HepG2 (cell line): ENCODE measurements at regions not wholly inside any gene's neighbourhood (a gene's known extent, or its start where the extent isn't known, plus 50 kb on each side); places are given as distances from the start of the nearest gene placed in this dataset.
A peak's percentile ranks its signal among the peaks of the same experiment; 100 is the strongest.

Experiments used
- ATAC-seq: fragments of 200-7000 bp; cut with Tn5 transposase; 3 replicates; pipeline ENCODE4 v1.9.1; 2020; ENCODE audit warnings: mild to moderate bottlenecking, moderate library complexity
- BruUV-seq: library from RNA; stranded (reverse); fragments of 400-500 nt; replicated peaks from 2 replicates; lab custom pipeline; 2021; lab: Mats Ljungman, UMichigan
- CTCF ChIA-PET: fragments of 300-600 bp; formaldehyde crosslinking; extraction: SDS; loops from one replicate; lab custom pipeline; 2021; ENCODE audit warnings: low total read pairs, inconsistent platforms, low intra/inter-chr PET ratio; lab: Yijun Ruan, JAX
- POLR2A ChIA-PET: fragments of 350-600 bp; sonication (Branson Sonifier 250); formaldehyde crosslinking; loops from one replicate; lab custom pipeline; 2020; ENCODE audit warnings: antibody characterized with exemption, inconsistent platforms; lab: Yijun Ruan, JAX
- DNase-seq: peaks from one replicate; pipeline ENCODE4 v3.0.0-alpha.2; 2015; ENCODE audit warnings: low spot score
- FAIRE-seq: peaks from 3 replicates; lab custom pipeline; 2011; peaks lifted over from hg19 to GRCh38; lab: Jason Lieb, UNC
- H2AFZ ChIP-seq: one replicate; pipeline ENCODE4 v1.6.1; 2011; ENCODE audit warnings: low read length, inconsistent platforms
- H3K27ac ChIP-seq: fragments of 300-600 bp; 3 replicates; pipeline ENCODE4 v1.8.0; 2011; ENCODE audit warnings: mixed run types, mild to moderate bottlenecking, mixed read lengths, low read length, inconsistent platforms; ENCODE audit not compliant: insufficient read depth; ENCODE audit errors: extremely low read length
- H3K27me3 ChIP-seq, 2 experiments: fragments of 200-600 bp in 1 of 2; 2 replicates in 1 of 2; 3 replicates in 1 of 2; pipeline versions ENCODE4 v1.6.0 to v1.8.0; 2011; ENCODE audit warnings: low read length in 2 of 2, mild to moderate bottlenecking in 2 of 2, moderate library complexity in 2 of 2, inconsistent platforms in 1 of 2; ENCODE audit not compliant: insufficient read depth in 2 of 2, control insufficient read depth in 1 of 2
- H3K36me3 ChIP-seq, 2 experiments: fragments of 200-600 bp in 1 of 2; replicated peaks in 1 of 2; 2 replicates in 1 of 2; 3 replicates in 1 of 2; pipeline versions ENCODE4 v1.5.1 to v1.8.0; 2011; ENCODE audit warnings: low read length in 2 of 2, inconsistent platforms in 1 of 2; ENCODE audit not compliant: insufficient read depth in 2 of 2, control insufficient read depth in 1 of 2
- H3K4me1 ChIP-seq: 2 replicates; pipeline ENCODE4 v1.5.1; 2012; ENCODE audit warnings: low read length, inconsistent platforms; ENCODE audit not compliant: insufficient read depth
- H3K4me2 ChIP-seq: 2 replicates; pipeline ENCODE4 v1.6.0; 2011; ENCODE audit warnings: low read depth, low read length, inconsistent platforms
- H3K4me3 ChIP-seq, 3 experiments: fragments of 200-600 bp in 1 of 3; sonication (generic), shearing (Covaris generic) in 1 of 3; replicated peaks in 1 of 3; 2 replicates each; pipeline ENCODE4 v1.5.1; 2011 to 2016; ENCODE audit warnings: low read length in 3 of 3, inconsistent platforms in 2 of 3, low read depth in 2 of 3, mild to moderate bottlenecking in 2 of 3, control low read depth in 1 of 3, mixed read lengths in 1 of 3; ENCODE audit not compliant: insufficient read depth in 1 of 3
- H3K79me2 ChIP-seq: one replicate; pipeline ENCODE4 v1.6.1; 2011; ENCODE audit warnings: low read length, inconsistent platforms; ENCODE audit not compliant: insufficient read depth
- H3K9ac ChIP-seq: 2 replicates; pipeline ENCODE4 v1.6.0; 2011; ENCODE audit warnings: mild to moderate bottlenecking, low read depth, low read length, inconsistent platforms; ENCODE audit not compliant: insufficient read depth
- H3K9me3 ChIP-seq: 2 replicates; pipeline ENCODE4 v1.5.1; 2012; ENCODE audit warnings: mild to moderate bottlenecking, low read length
- H4K20me1 ChIP-seq: 2 replicates; pipeline ENCODE4 v1.6.0; 2011; ENCODE audit warnings: inconsistent platforms, mild to moderate bottlenecking, low read length, moderate library complexity; ENCODE audit not compliant: insufficient read depth
- ELK4 ChIP-seq: sonication (generic); formaldehyde crosslinking; IDR thresholded peaks from 2 replicates; pipeline ENCODE4 v1.9.0; 2021; ENCODE audit warnings: missing genetic modification reagents, borderline replicate concordance
- ETV6 ChIP-seq: sonication (generic); formaldehyde crosslinking; conservative IDR thresholded peaks from 2 replicates; pipeline ENCODE4 v1.4.0; 2020; ENCODE audit warnings: missing genetic modification reagents
- KDM6A ChIP-seq: IDR thresholded peaks from 2 replicates; pipeline ENCODE4 v1.6.1; 2016; ENCODE audit warnings: low read depth
- KLF16 ChIP-seq, 2 experiments: sonication (generic) in 1 of 2; formaldehyde crosslinking in 1 of 2; IDR thresholded peaks; 2 replicates each; pipeline versions ENCODE4 v1.6.1 to v1.8.0; 2016 to 2023; ENCODE audit warnings: missing genetic modification reagents in 2 of 2, missing compliant biosample characterization in 1 of 2
- MAFG ChIP-seq: sonication (generic); formaldehyde crosslinking; IDR thresholded peaks from 2 replicates; pipeline ENCODE4 v1.5.1; 2020; ENCODE audit warnings: mild to moderate bottlenecking, missing genetic modification reagents
- MAFK ChIP-seq, 2 experiments: IDR thresholded peaks in 1 of 2; conservative IDR thresholded peaks in 1 of 2; 2 replicates each; pipeline ENCODE4 v1.6.1; 2011; ENCODE audit warnings: improper control_type of control experiment in 2 of 2, low read length in 2 of 2
- MATR3 ChIP-seq: sonication (generic); formaldehyde crosslinking; IDR thresholded peaks from 2 replicates; pipeline ENCODE4 v1.4.0; 2020; ENCODE audit warnings: missing genetic modification reagents
- NFE2 ChIP-seq: sonication (generic); formaldehyde crosslinking; IDR thresholded peaks from 2 replicates; pipeline ENCODE4 v1.4.0; 2020; ENCODE audit warnings: missing genetic modification reagents
- NFE2L2 ChIP-seq: fragments of 150-350 bp; IDR thresholded peaks from 2 replicates; pipeline ENCODE4 v1.6.1; 2014; ENCODE audit warnings: low read length
- PHF20 ChIP-seq: sonication (generic); formaldehyde crosslinking; IDR thresholded peaks from 2 replicates; pipeline ENCODE4 v1.5.0; 2020; ENCODE audit warnings: mild to moderate bottlenecking, missing genetic modification reagents
- RBM22 ChIP-seq: fragments of 200-400 bp; formaldehyde crosslinking; optimal IDR thresholded peaks from 2 replicates; pipeline ENCODE3; 2017; ENCODE audit warnings: mild to moderate bottlenecking, low read length, moderate library complexity
- SMC3 ChIP-seq: IDR thresholded peaks from 2 replicates; pipeline ENCODE4 v1.6.1; 2011; ENCODE audit warnings: low read length, improper control_type of control experiment
- SOX5 ChIP-seq: IDR thresholded peaks from 2 replicates; pipeline ENCODE4 v1.6.1; 2016; ENCODE audit warnings: borderline replicate concordance
- SRSF4 ChIP-seq: fragments of 200-400 bp; formaldehyde crosslinking; IDR thresholded peaks from one replicate; pipeline ENCODE4 v1.6.1; 2018; ENCODE audit warnings: mild to moderate bottlenecking, low read depth, low read length, moderate library complexity; ENCODE audit not compliant: poor library complexity, severe bottlenecking
- STAG1 ChIP-seq: sonication (generic); formaldehyde crosslinking; IDR thresholded peaks from 2 replicates; pipeline ENCODE4 v1.4.0; 2020; ENCODE audit warnings: missing genetic modification reagents
- XRCC5 ChIP-seq: fragments of 200-400 bp; formaldehyde crosslinking; optimal IDR thresholded peaks from 2 replicates; pipeline ENCODE3; 2017; ENCODE audit warnings: mild to moderate bottlenecking, low read length
- ZBTB21 ChIP-seq: sonication (generic); formaldehyde crosslinking; IDR thresholded peaks from 2 replicates; pipeline ENCODE4 v1.4.0; 2020; ENCODE audit warnings: missing genetic modification reagents
- ZNF205 ChIP-seq: IDR thresholded peaks from 2 replicates; pipeline ENCODE4 v1.6.1; 2018; ENCODE audit warnings: missing biosample characterization, missing genetic modification reagents
- ZNF30 ChIP-seq: sonication (generic); formaldehyde crosslinking; IDR thresholded peaks from 2 replicates; pipeline ENCODE4 v1.5.0; 2020; ENCODE audit warnings: mild to moderate bottlenecking, missing genetic modification reagents
- ZNF660 ChIP-seq: sonication (generic); formaldehyde crosslinking; IDR thresholded peaks from 2 replicates; pipeline ENCODE4 v1.5.1; 2020; ENCODE audit warnings: mild to moderate bottlenecking, low read depth, missing genetic modification reagents, borderline replicate concordance
- in situ Hi-C: cut with HindIII; loops from 2 replicates; pipeline ENCODE4 v1.10.0; 2017; ENCODE audit warnings: low pct_unique_long_range_greater_than_20kb; ENCODE audit not compliant: extremely low pct_ligation_motif_present
- intact Hi-C: fragments of 100-400 bp; cut with micrococcal nuclease; formaldehyde crosslinking; loops from one replicate; pipeline ENCODE4 v1.10.0; 2022; ENCODE audit not compliant: unreplicated experiment

DNA sequence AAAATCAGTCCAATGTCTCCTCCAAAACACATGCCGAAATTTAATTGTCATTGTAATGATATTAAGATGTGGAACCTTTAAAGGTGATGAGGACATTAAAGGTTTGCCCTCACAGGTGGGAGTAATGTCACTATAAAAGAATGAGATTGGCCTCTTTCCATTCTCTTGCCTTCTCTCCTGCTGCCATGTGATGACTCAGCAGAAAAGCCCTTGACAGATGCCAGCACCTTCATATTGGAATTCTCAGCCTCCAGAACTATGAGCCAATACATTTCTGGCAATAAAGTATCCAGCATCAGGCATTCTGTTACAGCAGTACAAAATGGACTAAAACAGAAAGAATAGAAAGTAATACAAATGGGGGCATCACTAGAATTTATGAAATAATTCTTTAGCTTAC lies 609.7 kb downstream of the SLC16A7 start (continued):
- TF ChIP-seq MATR3 (CRISPR knock-in tag) (no peak), ZNF205 (CRISPR knock-in tag) (no peak), SRSF4 (no peak), PHF20 (no peak), MAFK (conservative IDR thresholded peaks at IDR 0.05 in 1 of 2, IDR thresholded peaks at IDR 0.05 in 1 of 2; ENCODE audit: low read length in 2 of 2) (peak; percentile 97 to 98), STAG1 (no peak), ELK4 (CRISPR knock-in tag) (no peak), MAFG (CRISPR knock-in tag) (peak; percentile 18; the same call in 1 of the 2 replicates), ZNF660 (no peak), RBM22 (no peak), ETV6 (CRISPR knock-in tag) (no peak), NFE2L2 (peak; percentile 82), ZNF30 (CRISPR knock-in tag) (no peak)

DNA sequence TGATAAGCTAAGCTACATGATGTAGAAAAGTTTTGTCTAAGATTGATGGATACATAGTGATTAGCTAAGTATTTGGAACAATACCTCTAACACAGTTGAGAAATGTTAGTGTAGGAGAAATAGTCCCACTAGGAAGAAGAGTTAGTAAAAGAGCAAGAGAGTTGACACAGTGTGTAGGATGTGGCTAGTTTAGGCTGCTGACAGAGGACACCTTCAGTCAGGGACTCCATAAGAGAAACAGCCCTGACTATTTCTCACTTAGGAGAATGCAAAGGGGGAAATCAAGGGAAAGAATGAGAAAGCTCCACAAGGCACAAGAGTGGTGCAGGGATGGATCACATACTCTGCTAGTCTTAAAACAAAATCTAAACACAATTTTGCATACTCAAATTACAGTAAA lies 613.7 kb downstream of the SLC16A7 start:
- H3K9ac ChIP-seq: no peak overlapping the region
- no peaks in the 10 kb centered on the region for H3K79me2 ChIP-seq
- no peaks in the 10 kb centered on the region for H3K36me3 ChIP-seq
- no TSS peak for BruUV-seq
- in situ Hi-C loops: no loop called here
- no peak for TF ChIP-seq ZBTB21 (CRISPR knock-in tag)
- no peak for TF ChIP-seq XRCC5
- no peak for TF ChIP-seq KDM6A (CRISPR knock-in tag)
- no peak for TF ChIP-seq NFE2
- TF ChIP-seq SMC3: no peak
- no peak for TF ChIP-seq KLF16 (CRISPR knock-in tag; IDR thresholded peaks at IDR 0.05)
- no peak for TF ChIP-seq SOX5
- TF ChIP-seq, all 625 proteins: peak for 0
- no peak for ATAC-seq
- Histone ChIP-seq H3K4me3 (no peak overlapping the region), H3K4me2 (no peak overlapping the region), H3K4me1 (no peaks in the 10 kb centered on the region), H3K9me3 (peaks cover 9% of the 10 kb centered on the region; the same call in 1 of the 2 replicates), H4K20me1 (no peaks in the 10 kb centered on the region), H2AFZ (no peak overlapping the region), H3K27me3 (no peaks in the 10 kb centered on the region), H3K27ac (no peak overlapping the region)
- intact Hi-C loops: no loop called here
- ChIA-PET CTCF (no interaction called here), POLR2A (no interaction called here)
- no peak for FAIRE-seq
- no peak for DNase-seq
